ENCODE measurements at regions not wholly inside any gene's neighbourhood (a gene's known extent, or its start where the extent isn't known, plus 50 kb on each side); places are given as distances from the start of the nearest gene placed in this dataset.
"Not testable (repeated sequence)": the region's sequence is repeated elsewhere in the genome, so short reads cannot be mapped to it uniquely, and the experiment has no call there.

DNA sequence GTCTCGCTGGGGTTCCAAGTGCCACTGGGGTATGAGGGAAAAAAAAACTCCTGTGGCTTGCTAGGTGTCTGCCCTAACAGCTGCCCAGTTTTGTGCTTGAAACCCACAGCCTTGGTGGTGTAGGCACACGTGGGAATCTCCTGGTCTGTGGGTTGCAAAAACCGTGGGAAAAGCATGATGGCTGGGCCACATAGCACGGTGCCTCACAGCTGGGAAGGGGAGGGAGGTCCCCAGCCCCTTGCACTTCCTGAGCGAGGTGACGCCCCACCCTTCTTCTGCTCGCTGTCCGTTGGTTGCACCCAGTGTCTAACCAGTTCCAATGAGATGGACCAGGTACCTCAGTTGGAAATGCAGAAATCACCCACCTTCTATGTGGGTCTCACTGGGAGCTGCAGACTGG is 144.3 kb downstream of the KBTBD8 start:
- no peak for DNase-seq (ENCODE audit: low read depth, low spot score)

DNA sequence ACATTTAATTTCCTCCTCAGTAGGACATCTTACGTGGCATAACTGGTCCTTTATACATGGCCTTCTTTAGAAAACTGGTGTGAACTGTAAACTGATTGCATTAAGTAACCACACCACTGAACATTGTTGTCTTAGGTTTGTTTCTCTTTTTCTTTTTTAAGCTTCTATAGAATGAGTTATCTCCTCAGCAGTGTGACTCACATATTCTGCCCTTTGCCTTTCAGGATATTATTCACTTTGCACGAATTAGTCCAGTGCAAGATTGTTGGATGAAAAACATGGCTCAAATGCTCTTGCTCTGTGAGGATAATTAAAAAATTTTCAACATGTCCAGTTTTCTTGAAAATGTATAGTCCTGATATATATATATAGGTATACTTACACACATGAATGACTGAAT is 147.6 kb downstream of the KBTBD8 start:
- no peak overlapping the region for H3K27ac ChIP-seq
- no peak for DNase-seq (ENCODE audit: low read depth, low spot score)

More for the DNA sequence above, 144.3 kb downstream of the KBTBD8 start:
- H3K27ac ChIP-seq = no peak overlapping the region

DNA sequence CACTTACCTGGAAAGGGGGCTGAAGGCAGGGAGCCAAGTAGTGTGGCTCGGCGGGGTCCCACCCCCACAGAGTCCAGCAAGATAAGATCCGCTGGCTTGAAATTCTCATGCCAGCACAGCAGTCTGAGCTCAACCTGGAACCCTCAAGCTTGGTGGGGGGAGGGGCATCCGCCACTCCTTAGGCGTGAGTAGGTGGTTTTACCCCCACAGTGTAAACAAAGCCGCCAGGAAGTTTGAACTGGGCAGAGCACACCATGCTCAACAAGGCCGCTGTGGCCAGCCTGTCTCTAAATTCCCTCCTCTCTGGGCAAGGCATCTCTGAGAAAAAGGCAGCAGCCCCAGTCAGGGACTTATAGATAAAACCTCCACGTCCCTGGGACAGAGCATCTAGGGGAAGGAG is 156.3 kb downstream of the KBTBD8 start:
- DNase-seq (ENCODE audit: low read depth, low spot score) = no peak

DNA sequence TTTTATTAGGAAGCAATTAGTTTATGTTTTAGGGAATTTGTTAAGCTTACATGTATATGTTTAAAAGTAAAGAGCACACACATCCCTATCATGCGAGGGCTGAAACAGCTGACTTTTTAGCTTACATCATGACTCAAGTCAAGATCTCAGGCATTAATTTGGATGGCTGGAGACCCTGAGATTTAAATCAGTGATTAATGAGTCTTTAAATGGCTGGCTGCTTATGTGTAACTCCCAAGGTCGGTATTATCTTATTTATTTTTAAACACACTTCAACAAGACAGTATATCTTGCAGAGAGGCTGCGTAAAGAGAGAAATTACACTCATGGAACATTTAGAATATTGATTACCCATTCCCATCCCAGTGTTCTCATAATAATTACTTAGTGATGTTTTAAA is 169.4 kb downstream of the KBTBD8 start:
- H3K27ac ChIP-seq = no peak overlapping the region

More for the DNA sequence above, 156.3 kb downstream of the KBTBD8 start:
- no peak overlapping the region for H3K27ac ChIP-seq

DNA sequence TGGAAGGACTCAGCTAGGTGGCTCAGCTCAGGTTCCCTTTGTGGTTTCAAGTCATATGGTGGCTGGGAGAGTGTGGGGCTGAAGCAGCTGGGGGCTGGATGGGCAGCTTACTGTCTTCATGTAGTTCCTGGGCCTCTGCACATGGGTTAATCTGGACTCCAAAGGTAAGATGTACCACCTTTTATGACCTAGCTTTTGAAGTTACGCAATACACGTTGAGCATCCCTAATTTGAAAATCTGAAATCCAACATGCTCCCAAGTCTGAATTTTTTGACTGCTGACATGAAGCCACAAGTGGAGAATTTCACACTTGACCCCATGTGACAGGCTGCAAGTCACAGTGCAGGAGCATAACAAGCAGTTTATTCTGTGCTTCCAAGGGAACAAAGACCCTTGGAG is 173.7 kb downstream of the KBTBD8 start:
- no peak overlapping the region for H3K27ac ChIP-seq
- DNase-seq (ENCODE audit: low read depth, low spot score) = no peak

More for the DNA sequence above, 169.4 kb downstream of the KBTBD8 start:
- no peak for DNase-seq (ENCODE audit: low read depth, low spot score)

DNA sequence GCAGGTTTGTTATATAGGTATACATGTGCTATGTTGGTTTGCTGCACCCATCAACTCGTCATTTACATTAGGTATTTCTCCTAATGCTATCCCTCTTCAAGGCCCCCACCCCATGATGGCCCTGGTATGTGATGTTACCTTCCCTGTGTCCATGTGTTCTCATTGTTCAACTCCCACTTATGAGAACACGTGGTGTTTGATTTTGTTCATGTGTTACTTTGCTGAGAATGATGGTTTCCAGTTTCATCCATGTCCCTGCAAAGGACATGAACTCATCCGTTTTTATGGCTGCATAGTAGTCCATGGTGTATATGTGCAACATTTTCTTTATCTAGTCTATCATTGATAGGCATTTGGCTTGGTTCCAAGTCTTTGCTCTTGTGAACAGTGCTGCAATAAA is 175.0 kb downstream of the KBTBD8 start:
- not testable (repeated sequence) for H3K27ac ChIP-seq; DNase-seq (ENCODE audit: low read depth, low spot score)

DNA sequence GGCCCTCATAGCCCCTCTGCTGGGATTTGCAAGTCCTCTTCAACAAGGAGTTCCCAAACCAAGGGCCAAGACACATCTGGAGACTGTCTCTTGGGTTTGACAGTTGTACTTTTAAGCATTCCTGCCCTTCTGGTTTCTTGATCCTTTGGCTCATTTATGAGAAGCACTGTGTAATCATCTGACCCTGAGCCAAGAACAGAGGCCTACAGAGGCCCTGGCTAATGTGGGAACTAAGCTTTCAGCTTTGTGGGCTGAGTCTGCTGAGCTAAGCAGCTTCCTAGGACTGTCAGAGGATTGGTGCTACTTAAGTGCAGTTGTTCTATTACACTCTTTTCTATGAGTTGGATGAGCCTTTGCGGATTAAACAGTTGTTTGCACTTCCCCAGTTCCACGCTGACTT is 178.3 kb downstream of the KBTBD8 start:
- no peak for DNase-seq (ENCODE audit: low read depth, low spot score)
- H3K27ac ChIP-seq = no peak overlapping the region

DNA sequence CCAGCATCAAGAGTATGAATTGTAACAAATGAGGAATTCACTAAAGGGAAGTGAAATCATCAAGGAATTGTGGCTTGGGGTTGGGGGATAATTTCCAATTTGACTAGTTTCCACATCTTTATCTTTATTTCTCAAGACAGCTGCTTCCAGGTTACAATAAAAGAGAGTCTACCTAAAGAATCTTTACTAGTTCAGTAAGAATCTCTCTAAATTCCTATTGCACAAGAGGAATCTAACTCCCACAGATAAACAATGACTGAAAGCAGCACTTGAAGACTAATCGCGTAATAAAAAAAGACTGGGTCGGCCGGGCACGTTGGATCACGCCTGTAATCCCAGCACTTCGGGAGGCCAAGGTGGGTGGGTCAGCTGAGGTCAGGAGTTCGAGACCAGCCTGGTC is 194.4 kb downstream of the KBTBD8 start:
- DNase-seq (ENCODE audit: low read depth, low spot score) = no peak
- H3K27ac ChIP-seq = no peak overlapping the region

DNA sequence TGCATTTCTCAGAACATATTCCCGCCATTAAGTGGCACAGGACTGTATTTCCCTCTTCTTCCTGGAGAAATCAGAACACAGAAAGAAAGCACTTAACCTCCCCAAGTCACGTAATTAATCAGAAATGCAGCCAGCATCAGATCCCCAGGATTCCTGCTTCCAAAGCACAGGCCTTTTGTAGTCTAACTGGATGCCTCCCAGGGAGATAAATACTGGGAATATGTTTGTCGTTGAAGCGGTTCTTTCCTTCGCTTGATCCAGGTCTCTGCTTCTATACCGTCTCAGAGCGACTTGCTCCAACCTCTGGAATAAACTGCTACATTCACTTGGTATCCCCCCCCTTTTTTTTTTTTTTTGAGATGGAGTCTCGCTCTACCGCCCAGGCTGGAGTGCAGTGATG is 198.6 kb downstream of the KBTBD8 start:
- DNase-seq (ENCODE audit: low read depth, low spot score) = no peak
- H3K27ac ChIP-seq = no peak overlapping the region

DNA sequence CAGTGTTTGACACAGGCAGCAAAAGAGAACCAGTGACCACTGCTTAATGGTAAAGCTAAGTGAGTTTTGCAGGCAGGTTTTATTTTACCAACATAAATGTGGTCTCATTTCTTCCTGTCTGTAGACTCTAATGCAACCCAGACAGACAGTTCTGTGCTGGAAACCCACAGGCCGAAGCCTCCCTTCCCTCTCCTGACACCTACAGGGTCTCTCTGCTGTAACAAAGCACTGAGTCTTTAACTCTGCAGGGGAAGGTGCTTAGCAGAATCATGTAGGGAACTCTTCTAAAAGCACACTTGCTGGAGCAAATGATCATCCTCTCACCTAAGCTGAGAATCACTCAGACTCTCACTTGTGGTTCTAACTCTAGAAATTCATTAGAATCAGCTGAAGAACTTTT is 200.3 kb downstream of the KBTBD8 start:
- no peak overlapping the region for H3K27ac ChIP-seq
- no peak for DNase-seq (ENCODE audit: low read depth, low spot score)

DNA sequence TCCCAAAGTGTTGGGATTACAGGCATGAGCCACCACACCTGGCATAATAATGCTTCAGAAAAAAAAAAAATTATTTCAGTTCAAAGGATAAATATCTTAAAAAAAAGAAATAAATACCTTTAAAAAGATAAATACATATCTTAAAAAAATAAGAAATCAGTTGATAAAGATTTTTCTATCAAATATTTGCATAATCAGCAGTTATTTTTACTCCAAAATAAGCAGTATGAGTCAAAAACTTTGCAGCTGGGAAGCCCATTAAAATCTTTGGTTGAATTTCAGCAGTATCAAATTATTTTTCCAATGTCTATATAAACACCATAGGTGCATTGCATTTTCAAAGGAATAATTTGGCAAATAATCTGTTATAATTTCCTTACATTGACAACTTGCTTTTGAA is 202.5 kb downstream of the KBTBD8 start:
- H3K27ac ChIP-seq = no peak overlapping the region
- DNase-seq (ENCODE audit: low read depth, low spot score) = no peak

DNA sequence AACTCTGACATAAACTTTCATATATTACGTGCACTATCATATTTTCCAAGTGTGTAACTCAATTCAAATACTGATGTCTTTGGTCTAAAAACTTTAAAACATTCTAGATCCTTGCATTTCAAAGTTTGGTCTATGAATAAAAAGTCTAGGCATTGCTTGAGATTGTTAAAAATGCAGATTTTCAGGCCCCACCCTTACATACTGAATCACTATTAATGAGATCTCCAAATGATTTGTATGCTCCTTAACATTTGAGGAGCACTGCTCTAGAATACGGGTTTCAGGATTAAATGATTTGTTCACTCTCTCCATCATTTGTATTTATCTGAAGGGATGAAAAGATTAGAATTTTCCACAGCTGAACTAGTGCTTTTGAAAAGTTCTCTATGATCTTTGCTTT is 202.9 kb downstream of the KBTBD8 start:
- no peak overlapping the region for H3K27ac ChIP-seq
- no peak for DNase-seq (ENCODE audit: low read depth, low spot score)

DNA sequence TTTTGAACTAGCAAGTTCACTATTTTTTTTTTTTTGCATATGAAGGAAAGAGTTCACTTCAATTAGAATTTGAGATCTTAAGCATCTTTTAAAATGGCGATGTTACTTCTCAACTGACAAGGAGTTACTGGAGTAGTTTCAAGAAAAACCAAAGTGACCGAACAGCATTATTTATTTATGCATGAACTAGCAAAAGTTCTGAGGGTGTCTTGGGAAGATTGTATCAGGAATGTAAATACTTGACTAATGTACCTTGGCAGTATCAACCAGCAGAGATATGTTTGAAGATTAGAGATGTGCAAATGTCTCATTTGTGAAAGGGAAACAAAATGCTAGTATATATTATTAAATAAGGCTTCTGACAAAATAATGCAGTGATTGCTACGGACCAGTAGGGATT is 203.9 kb downstream of the KBTBD8 start:
- H3K27ac ChIP-seq = no peak overlapping the region
- DNase-seq (ENCODE audit: low read depth, low spot score) = no peak

DNA sequence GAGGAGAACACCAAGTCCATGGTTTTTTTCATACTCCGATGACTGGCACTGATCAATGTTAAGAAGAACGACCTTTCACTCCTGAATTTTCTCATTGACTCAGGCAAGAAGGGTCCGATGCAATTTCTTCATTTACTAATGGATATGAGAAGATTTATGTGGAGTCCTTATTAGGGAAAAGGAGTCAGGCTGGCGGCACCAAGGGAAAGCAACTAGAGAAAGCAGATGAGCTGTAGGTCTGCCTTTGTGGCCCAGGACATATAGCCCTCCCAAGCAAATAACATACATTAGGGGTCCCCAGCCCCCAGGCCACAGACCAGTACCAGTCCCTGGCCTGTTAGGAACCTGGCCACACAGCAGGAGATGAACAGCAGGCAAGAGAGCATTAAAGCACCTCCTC is 206.8 kb downstream of the KBTBD8 start:
- no peak overlapping the region for H3K27ac ChIP-seq
- DNase-seq (ENCODE audit: low read depth, low spot score) = no peak

DNA sequence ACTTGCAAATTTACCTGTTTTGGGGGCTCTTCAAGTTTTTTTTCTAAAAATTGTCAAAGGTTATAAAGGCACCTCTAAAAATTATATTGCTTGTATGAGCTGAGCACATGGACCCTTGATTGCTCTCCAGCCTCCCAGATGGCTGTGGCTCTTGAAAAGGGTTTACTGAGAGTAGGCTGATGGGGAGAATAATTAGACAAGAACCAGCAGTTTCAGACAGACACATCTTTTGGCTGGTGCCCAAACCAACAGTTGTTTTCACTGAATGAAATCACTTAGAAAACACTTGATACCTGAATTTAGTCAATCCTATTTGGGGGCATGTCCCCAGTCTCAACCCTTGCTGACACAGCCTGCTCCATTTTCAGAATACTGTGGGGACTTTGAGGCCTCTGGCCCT is 217.6 kb downstream of the KBTBD8 start:
- no peak for DNase-seq (ENCODE audit: low read depth, low spot score)
- no peak overlapping the region for H3K27ac ChIP-seq

DNA sequence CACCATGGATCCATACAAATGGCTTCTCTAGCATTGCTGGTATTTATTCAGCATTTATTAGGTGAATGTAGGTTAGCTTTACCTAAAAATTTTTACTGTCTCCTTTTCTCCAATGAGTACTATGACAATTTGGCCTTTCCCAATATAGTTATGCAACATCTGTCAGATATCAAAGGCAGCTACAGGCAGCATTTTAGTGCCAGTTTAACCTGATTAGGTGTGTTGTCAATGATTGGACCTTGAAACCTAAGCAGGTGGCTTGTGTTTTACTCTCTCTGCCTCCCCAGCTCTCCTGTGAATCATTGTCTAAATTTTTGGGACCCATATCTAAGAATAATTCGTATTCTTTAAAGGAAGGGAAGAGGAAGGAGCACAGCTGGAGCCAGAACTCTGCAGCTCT is 228.9 kb downstream of the KBTBD8 start:
- DNase-seq (ENCODE audit: low read depth, low spot score) = no peak
- no peak overlapping the region for H3K27ac ChIP-seq

DNA sequence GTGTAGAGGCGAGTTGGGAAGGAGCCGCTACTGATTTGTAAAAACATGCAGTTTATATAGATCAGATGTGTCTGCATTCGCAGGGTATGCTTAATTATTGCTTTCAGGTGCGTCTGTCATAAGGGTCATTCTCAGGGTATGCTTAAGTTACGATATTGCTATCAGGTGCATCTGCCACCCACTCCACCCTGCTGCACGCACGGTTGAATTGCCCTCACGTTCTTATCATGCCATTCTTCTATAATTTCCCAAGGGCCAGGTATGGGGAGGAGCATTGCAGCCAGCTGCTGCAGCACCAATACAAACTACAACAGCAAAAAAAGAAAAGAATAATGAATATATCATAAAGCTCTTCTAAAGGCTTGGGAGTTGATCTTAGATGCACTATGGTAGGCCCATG is 230.0 kb downstream of the KBTBD8 start:
- no peak overlapping the region for H3K27ac ChIP-seq

DNA sequence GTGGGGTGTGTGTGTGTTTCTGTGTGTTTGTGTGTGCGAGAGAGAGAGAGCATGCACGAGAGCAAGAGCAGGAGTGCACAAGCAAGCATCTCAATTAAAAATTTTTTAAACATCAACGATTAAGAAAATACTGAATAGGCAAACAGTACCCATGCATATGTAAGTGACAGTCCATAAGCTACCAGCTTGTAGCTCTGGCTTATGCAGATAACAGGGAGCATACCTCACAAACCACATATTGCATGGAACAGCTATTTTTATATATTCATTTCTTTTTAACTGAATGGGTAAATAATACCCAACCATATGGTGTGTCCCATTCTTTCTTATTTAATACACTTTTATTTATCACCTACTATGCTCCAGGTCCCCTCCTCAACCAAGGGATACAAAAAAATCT is 234.5 kb downstream of the KBTBD8 start:
- H3K27ac ChIP-seq = no peak overlapping the region
- DNase-seq (ENCODE audit: low read depth, low spot score) = no peak

More for the DNA sequence above, 230.0 kb downstream of the KBTBD8 start:
- no peak for DNase-seq (ENCODE audit: low read depth, low spot score)

DNA sequence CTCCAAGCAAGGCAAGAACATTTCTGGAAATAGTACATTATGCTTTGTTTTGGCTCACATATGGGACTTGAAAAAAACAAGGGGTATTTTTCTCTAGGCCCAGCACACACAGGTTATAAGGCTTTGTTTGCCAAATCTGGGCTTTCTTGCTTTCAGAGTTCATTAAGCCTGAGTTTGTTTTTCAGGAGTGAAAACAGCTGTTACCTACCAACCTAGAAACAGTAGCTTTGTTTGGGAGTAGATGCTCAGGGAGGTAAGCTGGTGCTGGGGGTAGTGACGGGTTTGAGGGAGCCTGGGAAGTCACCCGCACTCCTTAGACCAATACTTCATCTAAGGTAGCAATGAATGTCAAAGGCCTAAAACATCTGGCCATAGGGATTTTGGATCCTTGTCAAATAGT is 241.2 kb downstream of the KBTBD8 start:
- no peak for DNase-seq (ENCODE audit: low read depth, low spot score)
- no peak overlapping the region for H3K27ac ChIP-seq

DNA sequence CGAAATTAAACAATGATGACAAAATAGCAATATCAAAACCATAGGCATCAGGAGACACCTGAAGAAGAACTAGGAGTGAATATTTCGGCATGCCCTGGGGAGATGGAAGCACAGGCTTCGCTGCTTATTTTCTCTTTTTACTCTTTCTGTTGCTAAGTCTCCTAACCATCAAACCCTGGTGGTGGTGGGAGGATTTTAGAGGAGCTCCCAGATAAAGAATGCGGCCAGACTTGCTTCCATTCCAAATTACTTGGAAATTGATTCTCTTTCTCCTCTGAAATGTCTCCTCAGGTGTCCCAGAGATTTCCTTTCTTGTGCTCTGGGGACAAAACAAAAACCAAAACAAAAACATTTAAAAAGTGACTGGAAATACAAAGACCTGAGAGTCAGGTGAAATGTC is 243.0 kb downstream of the KBTBD8 start:
- no peak for DNase-seq (ENCODE audit: low read depth, low spot score)
- H3K27ac ChIP-seq = no peak overlapping the region

DNA sequence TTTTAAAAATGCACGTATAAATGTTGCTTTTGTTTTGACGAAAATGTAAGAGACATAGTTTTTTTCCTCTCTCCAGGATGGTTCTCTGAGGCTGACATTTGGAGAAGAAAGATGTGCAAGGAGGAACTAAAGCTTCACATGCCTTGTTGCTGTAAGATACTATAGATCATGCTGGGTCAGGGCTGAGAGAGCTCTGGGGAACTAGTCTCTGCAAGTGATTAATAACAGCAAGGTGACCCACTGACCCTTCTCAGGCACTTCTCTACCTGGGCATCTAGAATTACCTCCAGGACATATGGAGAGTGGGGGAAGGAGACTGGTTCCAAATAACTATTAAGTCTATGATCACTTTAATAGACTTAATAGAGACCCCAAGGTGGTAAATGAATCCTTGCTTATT is 246.0 kb downstream of the KBTBD8 start:
- no peak for DNase-seq (ENCODE audit: low read depth, low spot score)
- no peak overlapping the region for H3K27ac ChIP-seq

DNA sequence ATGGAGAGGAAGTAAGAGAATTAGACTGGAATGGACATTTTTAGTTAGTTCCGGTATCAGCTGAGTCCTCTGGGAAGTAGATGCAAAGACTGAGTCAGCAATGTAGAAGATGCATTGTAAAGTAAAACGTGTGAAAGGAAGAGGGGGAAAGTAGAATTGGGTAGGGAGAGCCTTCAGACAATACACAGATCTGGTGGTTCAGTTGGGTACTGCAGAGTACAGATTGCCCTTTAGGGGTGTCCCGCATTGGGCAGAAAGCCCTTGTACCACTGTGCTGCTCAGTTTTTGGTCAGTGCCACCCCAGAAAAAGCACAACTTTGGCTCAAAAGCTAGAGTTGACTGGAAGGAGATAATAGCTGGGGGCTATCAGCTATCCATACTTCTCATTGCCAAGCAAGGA is 247.4 kb downstream of the KBTBD8 start:
- H3K27ac ChIP-seq = no peak overlapping the region
- DNase-seq (ENCODE audit: low read depth, low spot score) = no peak

DNA sequence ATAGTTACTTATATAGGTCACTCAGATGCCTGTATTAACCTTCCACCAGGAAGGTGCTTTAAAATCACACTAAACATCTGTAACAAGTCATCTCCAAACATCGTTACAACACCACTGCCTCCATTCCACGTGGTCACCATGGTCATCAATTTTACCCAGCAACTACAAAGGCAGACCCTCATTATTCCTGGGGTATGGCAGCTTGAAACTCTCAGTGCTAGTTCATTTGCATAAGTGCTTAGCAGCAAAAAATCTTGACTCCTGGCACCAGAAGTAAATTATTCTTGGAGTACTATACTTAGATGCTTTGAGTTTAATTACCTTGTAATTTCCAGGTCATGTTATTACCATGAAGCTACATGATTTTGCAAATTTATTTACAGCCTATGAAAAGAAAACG is 250.6 kb downstream of the KBTBD8 start:
- DNase-seq (ENCODE audit: low read depth, low spot score) = no peak
- H3K27ac ChIP-seq = no peak overlapping the region
